ENCODE measurements at regions not wholly inside any gene's neighbourhood (a gene's known extent, or its start where the extent isn't known, plus 50 kb on each side); places are given as distances from the start of the nearest gene placed in this dataset.
A peak's percentile ranks its signal among the peaks of the same experiment; 100 is the strongest.

DNA sequence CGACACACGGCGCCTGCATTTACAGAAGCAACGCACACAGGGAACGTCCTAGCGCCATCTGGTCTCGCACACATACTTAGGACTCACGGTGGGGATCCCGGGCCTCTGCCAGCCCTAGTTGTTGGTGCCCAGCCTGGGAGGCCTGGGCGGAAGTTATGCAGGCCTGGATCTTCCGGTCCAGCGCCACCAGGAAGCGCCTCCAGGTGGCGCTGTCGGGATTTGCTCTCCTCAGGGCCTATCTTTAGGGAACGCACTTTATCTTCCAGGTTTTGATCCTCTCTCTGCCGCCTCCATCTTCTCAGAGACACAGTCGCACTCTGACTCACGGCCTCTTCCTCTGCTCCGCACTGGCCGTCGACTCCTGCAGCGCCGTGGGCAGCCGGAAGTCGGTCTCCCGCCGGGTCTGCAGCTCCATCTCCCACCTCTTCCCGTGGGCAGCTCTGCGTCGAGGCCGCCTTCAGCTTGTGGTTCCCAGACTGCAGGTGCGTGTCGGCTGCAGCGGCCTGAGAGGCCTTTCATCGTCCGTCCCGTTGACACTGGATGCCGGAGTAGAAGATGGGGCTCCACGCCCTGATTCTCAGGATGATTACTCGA, 760.4 kb downstream of the TMEM121 start:
- no peaks in the 10 kb centered on the region for H3K9me2 ChIP-seq (replicated peaks; ENCODE audit: control insufficient read depth, low read length)
- no peaks in the 10 kb centered on the region for H3K79me2 ChIP-seq (ENCODE audit: control insufficient read depth, low read length)
- H3K27me3 ChIP-seq (ENCODE audit: control insufficient read depth, low read length): no peaks in the 10 kb centered on the region
- H3K4me1 ChIP-seq (ENCODE audit: control insufficient read depth, low read length): no peaks in the 10 kb centered on the region
- H3K4me3 ChIP-seq (ENCODE audit: low read length): no peak overlapping the region
- no peaks in the 10 kb centered on the region for H3K36me3 ChIP-seq (ENCODE audit: control insufficient read depth, low read length)
- no peak overlapping the region for H3K27ac ChIP-seq (ENCODE audit: low read depth, low read length)
- H3F3A ChIP-seq (ENCODE audit: control insufficient read depth, insufficient read depth): no peaks in the 10 kb centered on the region
- H3K4me2 ChIP-seq (ENCODE audit: low read length): no peak overlapping the region
- peaks cover 7% of the 10 kb centered on the region for H3K9me3 ChIP-seq (ENCODE audit: control insufficient read depth, insufficient read depth, low read length)
- TF ChIP-seq EZH2phosphoT487 (IDR thresholded peaks at IDR 0.05; ENCODE audit: borderline replicate concordance, low read length) (no peak), CTCF (IDR thresholded peaks at IDR 0.05; ENCODE audit: low read depth, low read length, poor library complexity, severe bottlenecking) (peak; percentile 52)
- H4K20me1 ChIP-seq (ENCODE audit: control insufficient read depth, insufficient read depth, low read depth, low read length): no peaks in the 10 kb centered on the region

GRCh38 chr14:106287506-106287905, 761.1 kb downstream of the TMEM121 start:
- no peaks in the 10 kb centered on the region for H3K36me3 ChIP-seq (ENCODE audit: control insufficient read depth, low read length)
- no peaks in the 10 kb centered on the region for H4K20me1 ChIP-seq (ENCODE audit: control insufficient read depth, insufficient read depth, low read depth, low read length)
- no peaks in the 10 kb centered on the region for H3F3A ChIP-seq (ENCODE audit: control insufficient read depth, insufficient read depth)
- H3K27me3 ChIP-seq (ENCODE audit: control insufficient read depth, low read length): no peaks in the 10 kb centered on the region
- H3K79me2 ChIP-seq (ENCODE audit: control insufficient read depth, low read length): no peaks in the 10 kb centered on the region
- H3K4me1 ChIP-seq (ENCODE audit: control insufficient read depth, low read length): no peaks in the 10 kb centered on the region
- peaks cover 7% of the 10 kb centered on the region for H3K9me3 ChIP-seq (ENCODE audit: control insufficient read depth, insufficient read depth, low read length)
- no peaks in the 10 kb centered on the region for H3K9me2 ChIP-seq (replicated peaks; ENCODE audit: control insufficient read depth, low read length)
- no peak overlapping the region for H3K4me3 ChIP-seq (ENCODE audit: low read length)
- no peak overlapping the region for H3K4me2 ChIP-seq (ENCODE audit: low read length)
- no peak for TF ChIP-seq CTCF (IDR thresholded peaks at IDR 0.05; ENCODE audit: low read depth, low read length, poor library complexity, severe bottlenecking)
- TF ChIP-seq EZH2phosphoT487 (IDR thresholded peaks at IDR 0.05; ENCODE audit: borderline replicate concordance, low read length): no peak
- no peak overlapping the region for H3K27ac ChIP-seq (ENCODE audit: low read depth, low read length)

DNA sequence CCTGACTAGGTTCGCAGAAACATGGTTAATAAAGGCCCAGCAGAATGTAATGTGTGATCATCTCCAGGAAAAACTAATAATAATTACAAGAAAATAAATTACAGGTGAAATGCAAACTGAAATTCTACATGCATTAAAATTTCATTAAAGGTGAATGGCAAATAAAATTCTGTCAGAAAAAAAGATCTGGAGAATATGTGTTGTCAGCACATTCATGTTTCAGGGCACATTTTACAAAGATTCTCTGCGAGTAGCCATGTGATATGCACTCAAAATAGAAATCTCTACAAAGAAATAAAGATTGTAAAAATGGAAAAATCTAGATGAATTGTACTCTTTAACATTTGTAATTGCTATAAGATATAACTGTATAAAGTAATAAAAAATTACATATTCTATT, 765.2 kb downstream of the TMEM121 start:
- Histone ChIP-seq H3K79me2 (ENCODE audit: control insufficient read depth, low read length) (no peaks in the 10 kb centered on the region), H3K4me2 (ENCODE audit: low read length) (no peak overlapping the region), H4K20me1 (ENCODE audit: control insufficient read depth, insufficient read depth, low read depth, low read length) (no peaks in the 10 kb centered on the region), H3K9me3 (ENCODE audit: control insufficient read depth, insufficient read depth, low read length) (peaks cover 14% of the 10 kb centered on the region), H3K27me3 (ENCODE audit: control insufficient read depth, low read length) (no peaks in the 10 kb centered on the region), H3K9me2 (replicated peaks; ENCODE audit: control insufficient read depth, low read length) (no peaks in the 10 kb centered on the region), H3K4me1 (ENCODE audit: control insufficient read depth, low read length) (peaks cover 19% of the 10 kb centered on the region), H3F3A (ENCODE audit: control insufficient read depth, insufficient read depth) (no peaks in the 10 kb centered on the region), H3K4me3 (ENCODE audit: low read length) (no peak overlapping the region), H3K27ac (ENCODE audit: low read depth, low read length) (no peak overlapping the region), H3K36me3 (ENCODE audit: control insufficient read depth, low read length) (no peaks in the 10 kb centered on the region)
- no peak for TF ChIP-seq EZH2phosphoT487 (IDR thresholded peaks at IDR 0.05; ENCODE audit: borderline replicate concordance, low read length)
- no peak for TF ChIP-seq CTCF (IDR thresholded peaks at IDR 0.05; ENCODE audit: low read depth, low read length, poor library complexity, severe bottlenecking)

Measured in DOHH2 (cell line).